GM23338 (cell line): ENCODE measurements at regions not wholly inside any gene's neighbourhood (a gene's known extent, or its start where the extent isn't known, plus 50 kb on each side); places are given as distances from the start of the nearest gene placed in this dataset.
A peak's percentile ranks its signal among the peaks of the same experiment; 100 is the strongest.

Experiments
- ATAC-seq: fragments of 200-7000 bp; cut with Tn5 transposase; 3 replicates; pipeline ENCODE4 v1.9.1; 2020
- DNase-seq: peaks from one replicate; pipeline ENCODE4 v3.0.0-alpha.2; 2015; ENCODE audit warnings: low spot score
- H2AFZ ChIP-seq: fragments of 200-600 bp; sonication (generic); 2 replicates; pipeline ENCODE4 v1.8.0; 2016; ENCODE audit warnings: antibody characterized with exemption, mild to moderate bottlenecking, moderate library complexity
- H3F3A ChIP-seq: fragments of 200-600 bp; sonication (generic); replicated peaks from 2 replicates; pipeline ENCODE4 v1.8.0; 2017; ENCODE audit warnings: antibody characterized with exemption, mixed run types, low read depth
- H3K27ac ChIP-seq: fragments of 200-600 bp; sonication (generic); 2 replicates; pipeline ENCODE4 v1.6.1; 2016; ENCODE audit warnings: low read depth
- H3K27me3 ChIP-seq: fragments of 200-600 bp; sonication (generic); 2 replicates; pipeline ENCODE4 v1.8.0; 2016; ENCODE audit warnings: mild to moderate bottlenecking, mixed run types, moderate library complexity; ENCODE audit not compliant: insufficient read depth
- H3K36me3 ChIP-seq: fragments of 200-600 bp; sonication (generic); 2 replicates; pipeline ENCODE4 v1.8.0; 2016; ENCODE audit warnings: mild to moderate bottlenecking; ENCODE audit not compliant: insufficient read depth
- H3K4me1 ChIP-seq: fragments of 200-600 bp; sonication (generic); 2 replicates; pipeline ENCODE4 v1.8.0; 2016; ENCODE audit warnings: mild to moderate bottlenecking, moderate library complexity; ENCODE audit not compliant: insufficient read depth
- H3K4me2 ChIP-seq: fragments of 200-600 bp; sonication (generic); 2 replicates; pipeline ENCODE4 v1.7.1; 2017; ENCODE audit warnings: mixed run types
- H3K4me3 ChIP-seq: fragments of 200-600 bp; sonication (generic); 2 replicates; pipeline ENCODE4 v1.6.1; 2016; ENCODE audit warnings: mixed run types
- H3K79me2 ChIP-seq: fragments of 200-600 bp; sonication (generic); replicated peaks from 2 replicates; pipeline ENCODE4 v1.8.0; 2017; ENCODE audit warnings: mild to moderate bottlenecking; ENCODE audit not compliant: insufficient read depth
- H3K9me2 ChIP-seq: fragments of 200-600 bp; sonication (generic); 2 replicates; pipeline ENCODE4 v1.8.0; 2017; ENCODE audit not compliant: insufficient read depth
- H4K20me1 ChIP-seq: fragments of 200-600 bp; sonication (generic); replicated peaks from 2 replicates; pipeline ENCODE4 v1.8.0; 2017; ENCODE audit warnings: mild to moderate bottlenecking; ENCODE audit not compliant: insufficient read depth
- H3K27ac Mint-ChIP-seq: 2 replicates; pipeline ENCODE4 v1.8.0; 2020; ENCODE audit warnings: inconsistent platforms, mild to moderate bottlenecking, moderate library complexity, mixed read lengths
- H3K27me3 Mint-ChIP-seq: 3 replicates; pipeline ENCODE4 v1.8.0; 2022; ENCODE audit warnings: low read depth, mild to moderate bottlenecking, moderate library complexity, mixed read lengths, inconsistent platforms; ENCODE audit not compliant: insufficient read depth, poor library complexity
- H3K36me3 Mint-ChIP-seq: 3 replicates; pipeline ENCODE4 v1.8.0; 2021; ENCODE audit warnings: low read depth, mild to moderate bottlenecking, inconsistent platforms, moderate library complexity, mixed read lengths
- H3K4me1 Mint-ChIP-seq: 3 replicates; pipeline ENCODE4 v1.8.0; 2020; ENCODE audit warnings: mild to moderate bottlenecking, inconsistent platforms, mixed read lengths
- H3K4me3 Mint-ChIP-seq: 3 replicates; pipeline ENCODE4 v1.8.0; 2021; ENCODE audit warnings: moderate library complexity, mild to moderate bottlenecking, inconsistent platforms, mixed read lengths
- H3K9me3 Mint-ChIP-seq: 3 replicates; pipeline ENCODE4 v1.8.0; 2020; ENCODE audit warnings: moderate library complexity, mild to moderate bottlenecking, inconsistent platforms, mixed read lengths
- EZH2phosphoT487 ChIP-seq: fragments of 200-600 bp; sonication (generic); IDR thresholded peaks from one replicate; pipeline ENCODE4 v1.8.1; 2018; ENCODE audit warnings: antibody characterized with exemption; ENCODE audit not compliant: unreplicated experiment
- JUNB ChIP-seq: IDR thresholded peaks from one replicate; pipeline ENCODE4 v1.6.1; 2016; ENCODE audit warnings: antibody characterized with exemption; ENCODE audit not compliant: unreplicated experiment
- NANOG ChIP-seq: IDR thresholded peaks from 2 replicates; pipeline ENCODE4 v1.6.1; 2016; ENCODE audit warnings: antibody characterized with exemption, borderline replicate concordance
- STAT1 ChIP-seq: IDR thresholded peaks from one replicate; pipeline ENCODE4 v1.6.1; 2016; ENCODE audit warnings: antibody characterized with exemption; ENCODE audit not compliant: unreplicated experiment
- ZNF331 ChIP-seq: fragments of 250-450 bp; sonication (Bioruptor Pico); IDR thresholded peaks from 2 replicates; pipeline ENCODE4 v1.5.0; 2020; ENCODE audit warnings: low read depth, mild to moderate bottlenecking, moderate library complexity
- TF ChIP-seq, protein P1 (sequence below): fragments of 250-450 bp; sonication (Bioruptor Pico); IDR thresholded peaks from 2 replicates; pipeline ENCODE4 v1.5.0; 2020; ENCODE audit warnings: mild to moderate bottlenecking, moderate library complexity
- TF ChIP-seq, protein P2 (sequence below): IDR thresholded peaks from 2 replicates; pipeline ENCODE4 v1.6.1; 2016; ENCODE audit warnings: antibody characterized with exemption
- TF ChIP-seq, protein P3 (sequence below): IDR thresholded peaks from one replicate; pipeline ENCODE4 v1.6.1; 2018; ENCODE audit warnings: antibody characterized with exemption; ENCODE audit not compliant: unreplicated experiment

DNA sequence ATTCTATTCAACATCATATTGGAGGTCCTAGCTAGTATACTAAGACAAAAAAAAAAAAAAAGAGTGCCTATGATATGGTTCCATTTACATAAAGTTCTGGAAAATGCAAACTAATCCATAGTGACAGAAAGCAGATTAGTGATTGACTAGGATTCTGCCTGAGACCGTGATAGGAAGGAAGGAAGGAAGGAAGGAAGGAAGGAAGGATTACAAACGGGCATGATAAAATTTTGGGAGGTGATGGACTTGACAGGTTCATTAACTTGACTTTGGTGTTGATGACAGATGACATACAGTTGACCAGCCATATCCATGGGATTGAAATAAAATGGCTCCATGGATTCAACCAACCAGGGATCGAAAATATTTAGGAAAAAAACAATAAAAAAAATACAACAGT lies 79.1 kb upstream of the MAN2A1 start (continued):
- TF ChIP-seq, protein P1, sequence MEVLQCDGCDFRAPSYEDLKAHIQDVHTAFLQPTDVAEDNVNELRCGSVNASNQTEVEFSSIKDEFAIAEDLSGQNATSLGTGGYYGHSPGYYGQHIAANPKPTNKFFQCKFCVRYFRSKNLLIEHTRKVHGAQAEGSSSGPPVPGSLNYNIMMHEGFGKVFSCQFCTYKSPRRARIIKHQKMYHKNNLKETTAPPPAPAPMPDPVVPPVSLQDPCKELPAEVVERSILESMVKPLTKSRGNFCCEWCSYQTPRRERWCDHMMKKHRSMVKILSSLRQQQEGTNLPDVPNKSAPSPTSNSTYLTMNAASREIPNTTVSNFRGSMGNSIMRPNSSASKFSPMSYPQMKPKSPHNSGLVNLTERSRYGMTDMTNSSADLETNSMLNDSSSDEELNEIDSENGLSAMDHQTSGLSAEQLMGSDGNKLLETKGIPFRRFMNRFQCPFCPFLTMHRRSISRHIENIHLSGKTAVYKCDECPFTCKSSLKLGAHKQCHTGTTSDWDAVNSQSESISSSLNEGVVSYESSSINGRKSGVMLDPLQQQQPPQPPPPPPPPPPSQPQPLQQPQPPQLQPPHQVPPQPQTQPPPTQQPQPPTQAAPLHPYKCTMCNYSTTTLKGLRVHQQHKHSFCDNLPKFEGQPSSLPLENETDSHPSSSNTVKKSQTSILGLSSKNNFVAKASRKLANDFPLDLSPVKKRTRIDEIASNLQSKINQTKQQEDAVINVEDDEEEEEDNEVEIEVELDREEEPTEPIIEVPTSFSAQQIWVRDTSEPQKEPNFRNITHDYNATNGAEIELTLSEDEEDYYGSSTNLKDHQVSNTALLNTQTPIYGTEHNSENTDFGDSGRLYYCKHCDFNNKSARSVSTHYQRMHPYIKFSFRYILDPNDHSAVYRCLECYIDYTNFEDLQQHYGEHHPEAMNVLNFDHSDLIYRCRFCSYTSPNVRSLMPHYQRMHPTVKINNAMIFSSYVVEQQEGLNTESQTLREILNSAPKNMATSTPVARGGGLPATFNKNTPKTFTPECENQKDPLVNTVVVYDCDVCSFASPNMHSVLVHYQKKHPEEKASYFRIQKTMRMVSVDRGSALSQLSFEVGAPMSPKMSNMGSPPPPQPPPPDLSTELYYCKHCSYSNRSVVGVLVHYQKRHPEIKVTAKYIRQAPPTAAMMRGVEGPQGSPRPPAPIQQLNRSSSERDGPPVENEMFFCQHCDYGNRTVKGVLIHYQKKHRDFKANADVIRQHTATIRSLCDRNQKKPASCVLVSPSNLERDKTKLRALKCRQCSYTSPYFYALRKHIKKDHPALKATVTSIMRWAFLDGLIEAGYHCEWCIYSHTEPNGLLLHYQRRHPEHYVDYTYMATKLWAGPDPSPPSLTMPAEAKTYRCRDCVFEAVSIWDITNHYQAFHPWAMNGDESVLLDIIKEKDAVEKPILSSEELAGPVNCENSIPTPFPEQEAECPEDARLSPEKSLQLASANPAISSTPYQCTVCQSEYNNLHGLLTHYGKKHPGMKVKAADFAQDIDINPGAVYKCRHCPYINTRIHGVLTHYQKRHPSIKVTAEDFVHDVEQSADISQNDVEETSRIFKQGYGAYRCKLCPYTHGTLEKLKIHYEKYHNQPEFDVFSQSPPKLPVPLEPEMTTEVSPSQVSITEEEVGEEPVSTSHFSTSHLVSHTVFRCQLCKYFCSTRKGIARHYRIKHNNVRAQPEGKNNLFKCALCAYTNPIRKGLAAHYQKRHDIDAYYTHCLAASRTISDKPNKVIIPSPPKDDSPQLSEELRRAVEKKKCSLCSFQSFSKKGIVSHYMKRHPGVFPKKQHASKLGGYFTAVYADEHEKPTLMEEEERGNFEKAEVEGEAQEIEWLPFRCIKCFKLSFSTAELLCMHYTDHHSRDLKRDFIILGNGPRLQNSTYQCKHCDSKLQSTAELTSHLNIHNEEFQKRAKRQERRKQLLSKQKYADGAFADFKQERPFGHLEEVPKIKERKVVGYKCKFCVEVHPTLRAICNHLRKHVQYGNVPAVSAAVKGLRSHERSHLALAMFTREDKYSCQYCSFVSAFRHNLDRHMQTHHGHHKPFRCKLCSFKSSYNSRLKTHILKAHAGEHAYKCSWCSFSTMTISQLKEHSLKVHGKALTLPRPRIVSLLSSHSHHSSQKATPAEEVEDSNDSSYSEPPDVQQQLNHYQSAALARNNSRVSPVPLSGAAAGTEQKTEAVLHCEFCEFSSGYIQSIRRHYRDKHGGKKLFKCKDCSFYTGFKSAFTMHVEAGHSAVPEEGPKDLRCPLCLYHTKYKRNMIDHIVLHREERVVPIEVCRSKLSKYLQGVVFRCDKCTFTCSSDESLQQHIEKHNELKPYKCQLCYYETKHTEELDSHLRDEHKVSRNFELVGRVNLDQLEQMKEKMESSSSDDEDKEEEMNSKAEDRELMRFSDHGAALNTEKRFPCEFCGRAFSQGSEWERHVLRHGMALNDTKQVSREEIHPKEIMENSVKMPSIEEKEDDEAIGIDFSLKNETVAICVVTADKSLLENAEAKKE (CRISPR knock-in tag) = no peak
- no peak for TF ChIP-seq ZNF331 (CRISPR knock-in tag)

DNA sequence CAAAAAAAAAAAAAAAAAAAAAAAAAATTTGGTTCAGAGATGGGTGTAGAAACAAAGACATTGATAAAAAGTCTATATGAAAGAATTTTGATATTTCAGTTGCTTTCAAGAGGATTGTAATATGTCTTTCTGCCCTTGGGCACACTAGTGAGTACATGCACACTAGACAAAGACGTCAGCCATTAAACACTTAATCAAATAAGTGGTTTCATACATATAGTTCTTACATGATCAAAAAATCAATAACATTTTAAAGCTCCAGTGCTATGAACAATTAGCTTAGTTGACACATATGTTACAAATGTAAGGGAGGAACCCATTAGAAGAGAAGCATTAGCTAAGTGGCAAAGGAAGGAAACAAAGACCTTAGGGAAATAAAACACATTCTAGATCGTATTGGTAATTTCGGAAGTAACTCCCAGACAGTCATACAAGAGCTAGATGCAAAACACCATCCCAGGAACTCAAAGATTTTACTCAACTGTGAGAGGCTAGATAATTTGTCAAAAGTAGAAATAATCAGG lies 84.5 kb upstream of the MAN2A1 start:
- Histone ChIP-seq H2AFZ (peak overlapping the region; percentile 66), H3K27ac (no peak overlapping the region), H3K9me2 (no peaks in the 10 kb centered on the region), H3K27me3 (no peaks in the 10 kb centered on the region), H3F3A (no peaks in the 10 kb centered on the region), H3K4me1 (no peaks in the 10 kb centered on the region), H3K36me3 (no peaks in the 10 kb centered on the region), H4K20me1 (no peaks in the 10 kb centered on the region), H3K4me3 (no peak overlapping the region), H3K4me2 (no peak overlapping the region), H3K79me2 (no peaks in the 10 kb centered on the region)
- no peaks in the 10 kb centered on the region for H3K36me3 Mint-ChIP-seq
- ATAC-seq (no peak), DNase-seq (no peak)
- TF ChIP-seq EZH2phosphoT487 (no peak), JUNB (no peak)
- peaks cover 5% of the 10 kb centered on the region; the same call in 2 of the 3 replicates for H3K4me1 Mint-ChIP-seq
- no peak overlapping the region for H3K4me3 Mint-ChIP-seq
- H3K27me3 Mint-ChIP-seq = no peaks in the 10 kb centered on the region
- H3K9me3 Mint-ChIP-seq = no peaks in the 10 kb centered on the region
- no peak overlapping the region for H3K27ac Mint-ChIP-seq

DNA sequence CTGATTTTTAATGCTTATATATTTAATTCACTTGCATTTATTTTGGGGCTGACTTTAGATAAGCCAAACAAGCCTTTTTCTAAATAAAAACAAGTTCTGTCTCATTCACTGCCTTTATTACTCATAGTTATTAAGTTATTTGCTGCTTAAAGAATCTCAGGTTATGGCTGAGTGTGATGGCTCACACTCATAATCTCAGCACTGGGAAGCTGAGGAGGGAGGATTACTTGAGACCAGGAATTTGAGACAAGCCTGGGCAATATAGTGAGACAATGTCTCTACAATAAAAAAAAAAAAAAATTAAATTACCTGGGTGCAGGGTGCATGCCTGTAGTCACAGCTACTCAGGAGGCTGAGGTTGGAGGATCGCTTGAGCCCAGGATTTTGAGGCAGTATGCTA lies 85.0 kb upstream of the MAN2A1 start:
- Histone ChIP-seq H3F3A (no peaks in the 10 kb centered on the region), H4K20me1 (no peaks in the 10 kb centered on the region), H3K4me1 (no peaks in the 10 kb centered on the region), H3K4me3 (no peak overlapping the region), H3K27ac (no peak overlapping the region), H2AFZ (no peak overlapping the region), H3K36me3 (no peaks in the 10 kb centered on the region), H3K79me2 (no peaks in the 10 kb centered on the region), H3K4me2 (no peak overlapping the region), H3K27me3 (no peaks in the 10 kb centered on the region), H3K9me2 (no peaks in the 10 kb centered on the region)
- no peak for ATAC-seq
- Mint-ChIP-seq H3K4me3 (no peak overlapping the region), H3K9me3 (no peaks in the 10 kb centered on the region), H3K27me3 (no peaks in the 10 kb centered on the region), H3K27ac (no peak overlapping the region), H3K4me1 (peaks cover 5% of the 10 kb centered on the region; the same call in 2 of the 3 replicates), H3K36me3 (no peaks in the 10 kb centered on the region)
- no peak for DNase-seq
- TF ChIP-seq EZH2phosphoT487 (no peak), JUNB (no peak), STAT1 (no peak), NANOG (no peak)
- TF ChIP-seq, protein P2, sequence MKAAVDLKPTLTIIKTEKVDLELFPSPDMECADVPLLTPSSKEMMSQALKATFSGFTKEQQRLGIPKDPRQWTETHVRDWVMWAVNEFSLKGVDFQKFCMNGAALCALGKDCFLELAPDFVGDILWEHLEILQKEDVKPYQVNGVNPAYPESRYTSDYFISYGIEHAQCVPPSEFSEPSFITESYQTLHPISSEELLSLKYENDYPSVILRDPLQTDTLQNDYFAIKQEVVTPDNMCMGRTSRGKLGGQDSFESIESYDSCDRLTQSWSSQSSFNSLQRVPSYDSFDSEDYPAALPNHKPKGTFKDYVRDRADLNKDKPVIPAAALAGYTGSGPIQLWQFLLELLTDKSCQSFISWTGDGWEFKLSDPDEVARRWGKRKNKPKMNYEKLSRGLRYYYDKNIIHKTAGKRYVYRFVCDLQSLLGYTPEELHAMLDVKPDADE = no peak
- TF ChIP-seq, protein P3, sequence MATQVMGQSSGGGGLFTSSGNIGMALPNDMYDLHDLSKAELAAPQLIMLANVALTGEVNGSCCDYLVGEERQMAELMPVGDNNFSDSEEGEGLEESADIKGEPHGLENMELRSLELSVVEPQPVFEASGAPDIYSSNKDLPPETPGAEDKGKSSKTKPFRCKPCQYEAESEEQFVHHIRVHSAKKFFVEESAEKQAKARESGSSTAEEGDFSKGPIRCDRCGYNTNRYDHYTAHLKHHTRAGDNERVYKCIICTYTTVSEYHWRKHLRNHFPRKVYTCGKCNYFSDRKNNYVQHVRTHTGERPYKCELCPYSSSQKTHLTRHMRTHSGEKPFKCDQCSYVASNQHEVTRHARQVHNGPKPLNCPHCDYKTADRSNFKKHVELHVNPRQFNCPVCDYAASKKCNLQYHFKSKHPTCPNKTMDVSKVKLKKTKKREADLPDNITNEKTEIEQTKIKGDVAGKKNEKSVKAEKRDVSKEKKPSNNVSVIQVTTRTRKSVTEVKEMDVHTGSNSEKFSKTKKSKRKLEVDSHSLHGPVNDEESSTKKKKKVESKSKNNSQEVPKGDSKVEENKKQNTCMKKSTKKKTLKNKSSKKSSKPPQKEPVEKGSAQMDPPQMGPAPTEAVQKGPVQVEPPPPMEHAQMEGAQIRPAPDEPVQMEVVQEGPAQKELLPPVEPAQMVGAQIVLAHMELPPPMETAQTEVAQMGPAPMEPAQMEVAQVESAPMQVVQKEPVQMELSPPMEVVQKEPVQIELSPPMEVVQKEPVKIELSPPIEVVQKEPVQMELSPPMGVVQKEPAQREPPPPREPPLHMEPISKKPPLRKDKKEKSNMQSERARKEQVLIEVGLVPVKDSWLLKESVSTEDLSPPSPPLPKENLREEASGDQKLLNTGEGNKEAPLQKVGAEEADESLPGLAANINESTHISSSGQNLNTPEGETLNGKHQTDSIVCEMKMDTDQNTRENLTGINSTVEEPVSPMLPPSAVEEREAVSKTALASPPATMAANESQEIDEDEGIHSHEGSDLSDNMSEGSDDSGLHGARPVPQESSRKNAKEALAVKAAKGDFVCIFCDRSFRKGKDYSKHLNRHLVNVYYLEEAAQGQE = no peak
